ENCODE measurements at regions not wholly inside any gene's neighbourhood (a gene's known extent, or its start where the extent isn't known, plus 50 kb on each side); places are given as distances from the start of the nearest gene placed in this dataset.

DNA sequence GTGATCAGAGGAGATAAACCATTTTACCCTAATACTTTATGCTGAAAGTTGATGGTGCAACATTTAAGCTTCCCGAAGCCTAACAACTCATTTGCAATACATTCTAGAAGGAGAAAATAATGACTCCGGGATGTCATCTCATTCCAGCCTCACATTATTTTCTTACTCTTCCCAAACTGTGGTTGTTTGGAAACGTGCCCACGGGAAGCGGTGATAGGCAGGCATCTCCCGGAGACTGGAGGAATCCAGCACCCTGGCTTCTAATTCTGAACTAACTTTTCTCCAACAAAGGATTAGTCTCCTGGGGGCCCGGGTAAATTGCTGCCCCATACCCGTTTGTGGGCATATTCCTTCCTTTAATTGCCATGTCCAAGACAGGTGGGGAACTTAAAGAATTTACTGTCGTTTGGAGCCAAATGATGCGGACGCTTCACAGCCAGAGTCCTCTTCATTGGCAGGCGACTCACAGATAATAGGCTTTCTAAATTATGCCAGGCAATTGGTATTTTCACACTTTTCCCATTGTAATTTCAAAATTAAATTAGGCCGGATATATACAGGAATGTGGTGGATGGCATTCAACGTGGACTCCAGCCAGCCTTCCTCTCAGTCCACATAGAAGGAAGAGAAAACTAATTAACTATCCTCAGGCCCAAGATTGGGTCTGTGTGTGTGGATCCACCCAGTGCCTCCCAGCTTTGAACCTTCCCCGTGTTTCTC is 278.1 kb downstream of the AJAP1 start:
- no peak for DNase-seq

DNA sequence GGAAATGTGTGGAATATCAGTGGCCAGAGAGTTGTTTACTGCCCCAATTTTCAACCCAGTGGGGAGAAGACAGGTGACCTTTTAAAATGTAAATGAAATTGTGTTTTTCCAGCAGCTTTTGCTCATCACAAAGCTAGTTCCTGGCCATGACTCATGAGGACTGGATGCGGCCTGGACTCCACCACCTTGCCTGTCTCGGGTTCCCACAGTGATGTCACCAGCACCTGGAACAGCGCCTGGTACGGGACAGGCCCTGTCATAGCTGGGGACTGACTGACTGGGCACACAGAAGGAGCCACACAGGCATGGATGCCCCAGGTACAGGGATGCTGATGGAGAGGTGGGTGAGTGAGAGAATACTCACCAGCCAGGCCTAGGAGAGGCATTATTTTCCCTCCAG is 277.1 kb downstream of the AJAP1 start:
- DNase-seq, result no peak

DNA sequence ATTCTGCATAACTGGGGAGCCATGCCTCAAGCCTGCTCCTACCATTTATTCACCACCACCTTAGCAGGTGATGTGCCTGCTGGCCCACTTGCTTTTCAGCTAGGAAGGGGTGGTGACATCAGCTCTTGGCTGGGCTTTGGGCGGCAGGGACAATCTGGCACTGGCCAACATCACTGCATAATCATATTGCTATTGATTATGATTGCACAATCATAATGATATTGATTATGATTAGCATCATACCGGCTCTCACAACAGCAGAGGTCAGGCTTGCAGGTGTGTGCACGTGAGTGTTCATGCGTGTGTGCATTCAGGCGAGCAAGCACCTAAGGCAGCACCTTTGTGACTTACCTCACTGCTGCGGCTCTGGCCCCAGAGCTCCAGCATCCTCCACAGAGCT is 273.8 kb downstream of the AJAP1 start:
- no peak for DNase-seq

DNA sequence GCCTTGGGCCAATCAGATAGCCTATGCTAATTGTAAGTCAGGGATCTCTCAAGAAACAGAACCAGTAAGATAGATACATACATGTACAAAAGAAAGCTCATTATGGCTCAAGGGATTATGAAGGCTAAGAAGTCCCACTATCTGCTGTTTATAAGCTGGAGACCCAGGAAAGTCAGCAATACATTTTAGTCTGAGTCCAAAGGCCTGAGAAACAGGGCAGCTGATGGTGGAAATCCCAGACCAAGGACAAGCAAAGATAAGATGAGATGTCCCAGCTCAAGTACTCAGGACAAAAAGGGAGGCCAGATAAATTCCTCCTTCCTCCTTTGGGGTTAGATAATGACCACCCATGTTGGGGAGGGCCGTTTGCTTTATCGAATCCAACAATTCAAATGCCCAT is 269.9 kb downstream of the AJAP1 start:
- no peak for DNase-seq

DNA sequence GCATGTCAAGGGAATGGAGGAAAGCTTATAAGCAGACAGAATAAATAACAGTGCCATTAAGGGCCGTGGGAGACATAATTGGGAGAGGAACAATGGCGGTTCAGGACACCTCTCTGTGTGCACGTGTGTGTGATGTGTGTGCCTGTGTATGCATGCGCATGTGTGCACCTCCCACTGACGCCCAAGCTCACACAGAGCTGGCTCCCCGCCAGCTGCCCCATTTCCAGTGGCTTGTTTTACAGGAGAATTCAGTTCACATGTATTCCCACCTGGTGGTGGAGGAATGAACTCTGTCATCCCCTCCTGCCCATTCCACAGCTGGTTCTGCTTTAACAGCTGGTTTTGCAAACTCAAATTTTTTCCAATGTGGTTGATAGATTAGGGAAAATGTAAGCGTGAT is 262.2 kb downstream of the AJAP1 start:
- no peak for DNase-seq

DNA sequence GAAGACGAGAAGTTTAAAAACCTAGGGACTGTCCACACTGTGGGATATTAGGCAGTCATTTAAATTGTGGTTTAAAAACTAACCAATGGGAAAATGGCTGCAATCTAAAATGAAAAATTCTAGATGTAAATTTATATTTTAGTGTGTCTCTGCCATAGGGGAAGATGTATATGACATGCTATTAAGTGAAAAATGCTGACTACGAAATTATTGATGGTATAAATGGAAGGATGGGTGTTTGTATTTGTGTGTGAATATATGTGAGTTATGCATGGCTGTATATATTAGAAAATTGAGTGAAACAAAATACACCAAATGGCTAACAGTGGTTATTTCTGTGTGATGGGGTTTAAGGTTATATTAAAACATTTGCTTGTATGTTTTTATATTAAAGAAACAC is 260.7 kb downstream of the AJAP1 start:
- DNase-seq, result no peak

DNA sequence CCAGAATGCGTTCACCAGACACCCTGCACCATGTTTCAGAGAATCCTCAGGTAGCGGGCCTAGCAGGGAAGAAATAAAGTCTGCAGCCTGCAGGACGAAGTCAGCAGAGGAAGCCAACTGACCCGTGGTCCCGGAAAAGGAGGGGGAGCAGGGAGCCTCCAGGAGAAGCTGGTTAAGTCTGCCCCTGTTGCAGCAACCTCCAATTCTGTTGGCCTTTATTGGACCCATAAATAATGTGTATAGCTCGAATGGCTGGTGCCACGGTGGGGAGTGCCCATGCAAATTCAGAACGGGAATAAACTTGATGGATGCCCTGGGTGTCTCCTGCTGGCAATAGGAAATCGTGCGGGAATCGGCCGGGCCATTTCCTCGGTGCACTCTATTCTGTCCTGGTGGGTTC is 254.1 kb downstream of the AJAP1 start:
- DNase-seq, result no peak

DNA sequence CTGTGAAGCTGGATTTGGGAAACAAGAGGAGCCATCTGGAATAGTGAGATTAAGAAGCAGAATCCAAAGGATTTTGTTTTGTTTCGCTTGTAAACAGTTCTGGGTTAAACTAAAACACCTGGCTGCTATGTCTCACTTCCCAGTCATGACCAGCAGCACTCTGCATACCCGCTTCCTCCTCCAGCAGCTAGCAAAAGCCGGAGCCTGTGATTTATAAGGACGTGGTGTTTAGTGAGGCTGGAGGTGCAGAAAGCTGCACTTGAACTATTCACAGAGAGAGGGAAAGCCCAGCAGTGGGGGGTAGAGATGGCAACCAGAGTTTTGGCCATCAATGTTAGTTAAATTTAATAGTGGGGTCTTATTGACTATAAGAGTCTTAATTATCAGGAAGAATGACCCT is 240.2 kb downstream of the AJAP1 start:
- no peak for DNase-seq

DNA sequence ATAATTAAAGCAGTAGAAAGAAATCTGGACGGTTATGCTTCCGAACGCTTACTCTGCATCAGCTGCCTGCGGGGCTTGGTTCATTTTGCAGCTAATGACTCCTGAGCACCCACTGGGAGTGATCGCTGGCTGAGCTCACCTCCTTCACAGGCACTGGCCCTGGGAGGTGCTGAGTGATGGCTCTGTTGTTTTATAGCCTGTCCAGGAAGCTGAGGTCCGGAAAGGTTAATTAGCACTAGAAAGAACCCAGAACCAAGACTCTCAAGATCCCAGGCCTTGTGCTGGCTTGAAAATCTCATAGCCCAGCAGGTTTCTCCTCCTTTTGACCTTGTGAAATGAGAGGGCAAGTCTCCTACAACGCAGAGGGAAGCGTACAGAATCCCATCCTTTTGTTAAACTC is 226.2 kb downstream of the AJAP1 start:
- no peak for DNase-seq

DNA sequence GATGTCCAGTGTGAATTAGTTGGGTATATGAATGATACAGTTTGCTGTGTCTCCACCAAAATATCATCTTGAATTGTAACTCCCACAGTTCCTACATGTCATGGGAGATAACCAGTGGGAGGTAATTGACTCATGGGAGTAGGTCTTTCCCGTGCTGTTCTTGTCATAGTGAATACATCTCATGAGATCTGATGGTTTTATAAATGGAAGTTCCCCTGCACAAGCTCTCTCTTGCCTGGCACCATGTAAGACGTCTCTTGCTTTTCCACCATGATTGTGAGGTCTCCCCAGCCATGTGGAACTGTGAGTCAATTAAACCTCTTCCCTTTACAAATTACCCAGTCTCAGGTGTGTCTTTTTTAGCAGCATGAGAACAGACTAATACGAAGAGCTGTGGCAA is 223.0 kb downstream of the AJAP1 start:
- DNase-seq, result no peak

DNA sequence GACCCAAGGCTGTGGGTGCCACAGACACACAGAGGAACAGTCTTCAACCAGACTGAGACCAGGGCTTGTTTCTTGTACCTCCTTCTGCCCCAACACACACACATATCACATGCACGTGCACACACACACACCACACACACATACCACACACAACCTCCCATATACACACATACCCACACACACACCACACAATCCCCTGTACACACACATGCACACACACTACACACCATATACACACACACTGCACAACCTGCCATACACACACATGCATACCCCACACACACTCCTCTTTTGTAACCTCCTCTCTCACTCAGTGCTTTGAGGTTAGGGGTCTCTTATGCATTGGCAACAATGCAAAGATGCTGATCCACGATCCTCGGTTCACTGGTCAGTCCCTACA is 217.0 kb downstream of the AJAP1 start:
- no peak for DNase-seq

DNA sequence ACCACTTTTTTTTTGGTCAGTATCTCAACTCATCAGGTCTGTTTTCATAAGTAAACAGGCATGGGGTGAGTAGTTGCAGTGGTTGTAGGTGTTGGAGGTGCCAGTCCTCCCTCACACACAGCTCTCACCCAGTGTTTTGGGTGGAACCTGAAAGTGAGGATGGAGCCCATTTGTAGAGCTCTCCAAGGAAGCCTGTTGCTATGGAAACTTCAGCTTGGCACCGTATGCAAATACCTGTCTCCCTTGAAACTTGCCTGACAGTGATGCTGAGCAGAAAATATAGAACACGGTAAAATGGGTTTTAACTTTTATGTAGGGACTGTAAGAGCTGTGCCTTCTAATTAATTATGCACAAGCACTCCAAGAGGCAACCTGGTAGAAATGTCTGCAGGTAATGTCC is 214.1 kb downstream of the AJAP1 start:
- DNase-seq, result no peak

DNA sequence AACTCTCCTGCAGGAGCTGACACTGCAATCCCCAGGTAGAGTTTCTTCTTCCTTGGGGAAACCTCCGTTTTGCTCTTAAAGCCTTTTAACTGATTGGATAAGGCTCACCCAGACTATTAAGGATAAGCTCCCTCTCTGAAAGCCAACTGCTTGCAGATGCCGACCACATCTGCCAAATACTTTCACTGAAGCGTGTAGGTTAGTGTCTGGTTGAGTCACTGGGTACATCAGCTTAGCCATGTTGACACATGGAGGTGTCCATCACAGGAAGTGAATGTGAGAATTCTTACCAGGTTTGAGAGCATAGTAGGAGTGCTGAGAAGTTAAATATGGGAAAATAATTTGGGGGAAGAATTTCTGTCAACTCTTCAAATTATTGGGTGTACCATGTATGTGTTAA is 202.0 kb downstream of the AJAP1 start:
- DNase-seq, result no peak

DNA sequence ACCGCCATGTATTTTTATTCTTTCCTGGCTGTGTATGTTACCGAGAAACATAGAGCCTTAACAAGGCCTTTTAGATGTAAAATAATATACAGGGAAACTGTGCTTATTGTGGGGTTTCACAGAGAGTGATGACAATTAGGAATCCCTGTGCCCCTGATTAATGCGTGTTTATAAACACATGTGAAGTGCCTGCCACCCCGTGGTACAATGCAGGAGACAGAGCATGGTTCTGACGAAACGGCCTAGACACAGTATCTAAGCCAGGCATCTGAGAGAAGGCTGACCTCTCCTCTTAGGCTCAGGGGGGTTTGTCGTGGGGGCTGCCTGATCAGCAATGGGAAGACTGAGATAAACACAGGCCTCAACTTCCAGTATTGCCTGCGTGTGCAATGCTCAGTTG is 200.0 kb downstream of the AJAP1 start:
- no peak for DNase-seq

DNA sequence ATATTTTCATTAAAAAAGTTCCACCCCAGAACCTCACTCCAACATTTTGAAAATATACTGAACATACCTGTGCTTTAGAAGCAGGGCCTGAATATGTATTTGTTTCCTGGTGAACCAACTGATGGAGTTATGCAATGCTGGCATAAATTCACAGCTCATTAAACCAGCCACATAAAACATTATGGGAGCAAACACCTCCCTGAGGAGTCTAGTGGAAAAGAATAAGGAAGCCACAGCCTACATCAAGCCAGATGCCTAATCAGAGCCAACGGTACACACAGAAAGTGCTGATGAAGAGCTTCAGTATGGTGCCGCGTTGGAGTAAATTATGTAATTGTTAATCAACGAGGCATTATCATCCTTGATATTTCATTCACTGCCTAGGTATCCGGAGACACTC is 199.5 kb downstream of the AJAP1 start:
- no peak for DNase-seq

DNA sequence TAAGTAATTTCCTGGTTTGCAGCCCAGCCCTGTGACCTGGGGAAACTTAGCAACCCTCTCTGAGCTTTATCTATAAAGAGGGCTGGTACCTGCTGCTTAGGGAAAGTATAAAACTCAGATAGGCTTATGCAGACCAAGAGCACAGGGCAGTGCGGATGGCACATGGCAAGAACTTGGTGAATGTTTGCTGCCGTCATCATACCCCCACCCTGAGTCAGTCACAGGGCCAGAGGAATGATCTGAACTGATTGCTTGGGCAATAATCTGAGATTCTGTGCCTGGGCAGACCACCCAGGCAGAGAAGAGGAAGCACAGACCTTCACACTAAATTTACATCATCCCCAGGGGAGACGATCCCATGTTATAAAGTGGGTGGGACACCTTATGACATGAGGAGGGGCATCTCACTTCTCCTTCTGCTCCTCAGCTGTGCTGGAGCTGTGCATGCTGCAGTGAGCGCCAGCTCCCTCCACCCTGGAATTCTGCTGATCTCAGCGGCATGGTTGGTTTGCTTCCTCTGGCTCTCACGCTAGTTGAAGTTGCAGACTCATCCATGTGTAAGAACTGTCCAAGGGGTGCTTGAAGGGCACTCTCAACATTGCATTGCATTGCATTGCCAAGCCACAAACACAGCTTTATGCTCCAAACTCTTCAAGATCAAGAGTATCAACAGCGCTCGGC is 197.1 kb downstream of the AJAP1 start:
- DNase-seq, result peak; percentile 19

DNA sequence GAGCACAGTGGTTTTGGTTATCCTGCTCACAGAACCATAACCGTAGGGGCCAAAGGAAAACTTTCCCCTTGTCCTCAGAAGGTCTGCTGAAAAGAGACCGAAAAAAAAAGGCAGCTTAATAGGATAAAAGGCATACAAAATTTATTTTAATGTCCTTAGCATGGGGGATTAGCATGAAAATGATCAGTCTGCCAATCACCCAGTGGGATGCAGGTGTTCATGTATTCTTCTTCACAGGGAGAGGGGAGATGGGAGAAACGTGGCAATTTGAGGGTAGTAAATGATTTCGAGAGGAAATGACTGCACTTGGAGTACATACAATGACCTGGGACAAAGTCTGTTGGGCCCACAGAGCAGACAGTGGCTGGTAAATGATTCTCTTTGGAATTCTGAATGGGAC is 194.0 kb downstream of the AJAP1 start:
- DNase-seq, result no peak

DNA sequence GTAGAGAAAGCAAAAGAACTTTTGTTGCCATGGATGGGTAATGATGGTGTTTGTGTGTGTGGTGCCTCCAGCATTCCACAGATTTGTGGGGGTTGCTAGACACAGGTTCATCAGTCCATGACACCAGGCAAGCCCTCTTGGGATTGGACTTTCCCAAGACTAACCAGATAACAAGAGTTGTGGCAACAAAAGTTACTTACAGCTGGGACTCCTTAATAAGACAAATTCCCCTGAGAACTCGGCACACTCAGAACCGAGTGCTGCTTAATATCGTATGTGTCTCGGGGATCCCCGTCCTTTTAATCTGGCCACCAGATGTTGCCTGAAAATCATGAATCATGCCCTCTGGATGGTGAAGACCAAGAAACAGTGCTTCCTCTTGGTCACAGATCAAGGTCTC is 193.3 kb downstream of the AJAP1 start:
- DNase-seq, result no peak

Measured in femur (tissue), 1 donor.